HL-60 (cell line): ENCODE measurements at regions not wholly inside any gene's neighbourhood (a gene's known extent, or its start where the extent isn't known, plus 50 kb on each side); places are given as distances from the start of the nearest gene placed in this dataset.

ENCODE experiments used
- DNase-seq, 2 experiments: peaks; one replicate each; pipeline ENCODE4 v3.0.0-alpha.2; 2010 to 2020; ENCODE audit warnings: low read depth in 1 of 2, low spot score in 1 of 2
- H3K27ac ChIP-seq: fragments of 250-450 bp; sonication (Bioruptor Pico); replicated peaks from 2 replicates; pipeline ENCODE4 v1.5.1; 2020; ENCODE audit warnings: mild to moderate bottlenecking, moderate library complexity
- H3K27me3 ChIP-seq: fragments of 250-450 bp; sonication (Bioruptor Pico); 2 replicates; pipeline ENCODE4 v1.5.1; 2021; ENCODE audit warnings: mild to moderate bottlenecking, moderate library complexity; ENCODE audit not compliant: insufficient read depth, poor library complexity, severe bottlenecking
- H3K4me3 ChIP-seq: replicated peaks from 2 replicates; pipeline ENCODE4 v1.5.1; 2011; ENCODE audit warnings: mild to moderate bottlenecking, control low read depth, low read length; ENCODE audit not compliant: insufficient read depth
- CTCF ChIP-seq: IDR thresholded peaks from one replicate; pipeline ENCODE4 v1.5.1; 2011; ENCODE audit warnings: low read length, control low read depth, inconsistent platforms; ENCODE audit not compliant: insufficient read depth
- GABPA ChIP-seq: IDR thresholded peaks from 2 replicates; pipeline ENCODE4 v1.6.1; 2012; ENCODE audit warnings: low read depth
- POLR2AphosphoS5 ChIP-seq: IDR thresholded peaks from 2 replicates; pipeline ENCODE4 v1.6.1; 2012; ENCODE audit warnings: low read depth
- SPI1 ChIP-seq: IDR thresholded peaks from 2 replicates; pipeline ENCODE4 v1.6.1; 2012; ENCODE audit warnings: low read depth, mild to moderate bottlenecking, borderline replicate concordance
- TF ChIP-seq, protein P1 (sequence below): IDR thresholded peaks from 2 replicates; pipeline ENCODE4 v1.6.1; 2012; ENCODE audit warnings: low read depth; ENCODE audit not compliant: insufficient replicate concordance

DNA sequence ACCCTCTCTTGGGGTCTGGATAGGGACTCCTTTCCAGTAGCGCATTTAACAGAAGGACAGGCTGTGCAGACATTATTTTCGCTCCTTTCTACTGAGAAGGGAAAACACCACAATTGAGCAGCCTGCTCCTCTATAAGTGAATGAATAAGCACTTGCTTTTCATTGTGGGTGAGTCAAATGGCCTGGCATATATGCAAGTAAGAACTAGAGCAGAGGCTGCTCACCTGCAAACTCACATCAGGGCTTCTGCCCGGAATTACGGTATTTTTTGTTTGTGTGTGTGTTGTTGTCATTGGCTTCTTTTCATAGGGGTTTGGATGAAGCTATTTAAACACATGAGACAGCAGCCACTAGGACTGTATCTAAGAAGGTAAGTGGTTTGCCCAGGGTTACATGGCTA lies 200.1 kb upstream of the CAMK1G start:
- no peak for TF ChIP-seq GABPA
- no peak for TF ChIP-seq POLR2AphosphoS5
- TF ChIP-seq CTCF: no peak
- TF ChIP-seq, protein P1, sequence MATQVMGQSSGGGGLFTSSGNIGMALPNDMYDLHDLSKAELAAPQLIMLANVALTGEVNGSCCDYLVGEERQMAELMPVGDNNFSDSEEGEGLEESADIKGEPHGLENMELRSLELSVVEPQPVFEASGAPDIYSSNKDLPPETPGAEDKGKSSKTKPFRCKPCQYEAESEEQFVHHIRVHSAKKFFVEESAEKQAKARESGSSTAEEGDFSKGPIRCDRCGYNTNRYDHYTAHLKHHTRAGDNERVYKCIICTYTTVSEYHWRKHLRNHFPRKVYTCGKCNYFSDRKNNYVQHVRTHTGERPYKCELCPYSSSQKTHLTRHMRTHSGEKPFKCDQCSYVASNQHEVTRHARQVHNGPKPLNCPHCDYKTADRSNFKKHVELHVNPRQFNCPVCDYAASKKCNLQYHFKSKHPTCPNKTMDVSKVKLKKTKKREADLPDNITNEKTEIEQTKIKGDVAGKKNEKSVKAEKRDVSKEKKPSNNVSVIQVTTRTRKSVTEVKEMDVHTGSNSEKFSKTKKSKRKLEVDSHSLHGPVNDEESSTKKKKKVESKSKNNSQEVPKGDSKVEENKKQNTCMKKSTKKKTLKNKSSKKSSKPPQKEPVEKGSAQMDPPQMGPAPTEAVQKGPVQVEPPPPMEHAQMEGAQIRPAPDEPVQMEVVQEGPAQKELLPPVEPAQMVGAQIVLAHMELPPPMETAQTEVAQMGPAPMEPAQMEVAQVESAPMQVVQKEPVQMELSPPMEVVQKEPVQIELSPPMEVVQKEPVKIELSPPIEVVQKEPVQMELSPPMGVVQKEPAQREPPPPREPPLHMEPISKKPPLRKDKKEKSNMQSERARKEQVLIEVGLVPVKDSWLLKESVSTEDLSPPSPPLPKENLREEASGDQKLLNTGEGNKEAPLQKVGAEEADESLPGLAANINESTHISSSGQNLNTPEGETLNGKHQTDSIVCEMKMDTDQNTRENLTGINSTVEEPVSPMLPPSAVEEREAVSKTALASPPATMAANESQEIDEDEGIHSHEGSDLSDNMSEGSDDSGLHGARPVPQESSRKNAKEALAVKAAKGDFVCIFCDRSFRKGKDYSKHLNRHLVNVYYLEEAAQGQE: no peak
- no peak for TF ChIP-seq SPI1
- H3K4me3 ChIP-seq: no peak overlapping the region
- H3K27ac ChIP-seq: no peak overlapping the region
- DNase-seq: no peak
- H3K27me3 ChIP-seq: no peaks in the 10 kb centered on the region

- Histone ChIP-seq H3K4me3 (no peak overlapping the region), H3K27ac (no peak overlapping the region), H3K27me3 (no peaks in the 10 kb centered on the region)
- TF ChIP-seq SPI1: no peak
- TF ChIP-seq POLR2AphosphoS5: no peak
- TF ChIP-seq CTCF: no peak
- TF ChIP-seq, protein P1: no peak
- TF ChIP-seq GABPA: no peak
- no peak for DNase-seq
Measured at GRCh38 chr1:209383907-209384709, 199.4 kb upstream of the CAMK1G start.

DNA sequence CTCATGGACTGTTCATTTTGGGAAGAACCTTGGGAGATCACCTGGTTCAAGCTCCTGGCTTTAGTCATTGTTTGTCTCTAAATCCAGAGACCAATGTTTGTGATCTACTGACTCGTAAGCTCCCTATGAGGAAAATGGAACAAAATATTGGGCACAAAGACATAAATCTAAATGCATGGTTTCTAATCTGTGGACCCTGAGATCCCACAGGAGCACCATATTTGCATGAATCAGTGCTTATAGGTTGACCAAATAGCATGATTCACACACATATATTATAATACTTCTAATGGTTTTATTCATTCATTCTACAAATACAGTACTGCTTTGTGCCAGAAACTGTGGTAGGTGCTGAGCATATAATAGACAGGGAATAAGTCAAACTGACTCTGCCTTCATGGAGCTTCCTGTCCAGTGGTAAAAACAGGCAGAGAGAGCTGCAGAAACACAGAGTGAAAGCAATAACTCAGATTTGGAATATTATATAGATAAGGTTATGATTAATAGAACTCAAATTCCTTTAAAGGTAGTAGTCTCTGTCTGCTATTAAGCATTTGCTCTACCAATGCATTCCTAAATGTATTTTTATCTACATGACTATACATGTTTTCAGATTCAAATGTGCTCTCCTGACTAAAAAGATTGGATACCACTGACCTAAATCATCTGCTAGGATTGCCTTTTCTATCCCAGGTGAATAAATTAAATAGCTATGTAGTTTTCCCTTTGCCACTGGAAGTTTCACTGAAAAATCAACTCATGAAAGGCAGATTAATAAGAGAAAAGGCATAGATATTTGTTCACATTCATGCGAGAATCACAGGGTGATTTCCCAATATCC lies 198.6 kb upstream of the CAMK1G start:
- no peak overlapping the region for H3K27ac ChIP-seq
- H3K4me3 ChIP-seq: no peak overlapping the region
- TF ChIP-seq CTCF (no peak), GABPA (no peak), POLR2AphosphoS5 (no peak), SPI1 (no peak)
- TF ChIP-seq, protein P1: no peak
- DNase-seq: no peak
- H3K27me3 ChIP-seq: no peaks in the 10 kb centered on the region
